ENCODE measurements at regions not wholly inside any gene's neighbourhood (a gene's known extent, or its start where the extent isn't known, plus 50 kb on each side); places are given as distances from the start of the nearest gene placed in this dataset.
A peak's percentile ranks its signal among the peaks of the same experiment; 100 is the strongest.

DNA sequence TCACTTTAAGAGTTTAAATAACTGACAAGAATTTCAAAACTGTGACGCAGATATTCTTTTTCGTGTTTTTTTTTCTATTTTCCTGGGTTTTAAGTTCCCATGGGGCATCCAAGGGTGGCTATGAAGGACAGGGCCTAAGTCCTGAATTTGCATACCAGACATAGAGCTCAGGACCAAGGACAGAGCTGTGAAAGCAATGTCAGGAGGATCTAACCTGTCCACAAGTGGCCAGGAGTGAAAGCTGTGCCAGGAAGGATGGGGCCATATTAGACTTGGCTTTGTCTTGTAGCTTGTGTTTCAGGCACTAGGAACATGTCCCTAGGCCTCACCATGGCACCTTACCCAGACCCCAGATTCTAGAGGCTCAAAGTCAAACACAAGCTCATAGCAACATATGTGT lies 289.4 kb upstream of the MIR17HG start:
- DNase-seq (ENCODE audit: low read depth in 2 of 2) = no peak

GRCh38 chr13:91058919-91059318 lies 288.6 kb upstream of the MIR17HG start:
- DNase-seq (ENCODE audit: low read depth in 2 of 2) = no peak

DNA sequence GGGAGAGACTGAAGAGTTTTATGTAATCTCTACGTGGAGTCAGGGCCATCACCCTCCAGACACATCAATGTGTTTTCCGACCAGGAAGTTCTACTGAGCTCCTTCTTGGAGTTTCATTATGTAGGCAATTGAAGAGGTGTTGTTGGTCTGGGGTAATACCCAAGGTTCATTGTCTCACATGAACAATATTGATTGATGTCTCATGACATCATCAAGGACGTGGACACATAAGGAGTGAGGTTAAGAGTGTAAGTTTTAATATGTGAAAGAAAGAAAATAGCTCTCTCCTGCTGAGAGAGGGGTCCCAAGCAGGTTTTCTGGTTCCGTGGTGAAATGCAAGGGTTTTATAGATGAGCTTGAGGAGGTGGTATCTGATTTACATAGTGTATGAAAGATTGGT lies 280.7 kb upstream of the MIR17HG start:
- DNase-seq (ENCODE audit: low read depth in 2 of 2) = no peak

GRCh38 chr13:91072486-91072885 lies 275.0 kb upstream of the MIR17HG start:
- no peak for DNase-seq (ENCODE audit: low read depth in 2 of 2)

DNA sequence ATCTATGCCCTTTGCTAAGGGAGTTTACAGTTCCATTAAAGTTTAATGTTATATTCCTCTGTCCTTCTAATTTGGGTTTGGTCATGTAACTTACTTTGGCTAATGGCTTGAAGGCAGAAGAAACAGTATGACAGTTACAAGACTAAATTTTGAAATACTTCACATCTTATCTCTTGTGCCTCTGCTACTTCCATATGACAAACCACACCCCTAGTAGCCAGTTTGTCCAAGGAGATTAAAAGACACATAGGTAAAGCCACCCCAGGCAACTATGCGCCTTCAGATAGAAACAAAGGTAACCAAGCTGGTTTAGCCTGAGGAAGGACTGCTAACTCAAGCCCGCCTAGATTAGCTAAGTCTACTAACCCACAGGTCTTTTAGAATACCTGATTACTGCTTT lies 273.4 kb upstream of the MIR17HG start:
- no peak for DNase-seq (ENCODE audit: low read depth in 2 of 2)

DNA sequence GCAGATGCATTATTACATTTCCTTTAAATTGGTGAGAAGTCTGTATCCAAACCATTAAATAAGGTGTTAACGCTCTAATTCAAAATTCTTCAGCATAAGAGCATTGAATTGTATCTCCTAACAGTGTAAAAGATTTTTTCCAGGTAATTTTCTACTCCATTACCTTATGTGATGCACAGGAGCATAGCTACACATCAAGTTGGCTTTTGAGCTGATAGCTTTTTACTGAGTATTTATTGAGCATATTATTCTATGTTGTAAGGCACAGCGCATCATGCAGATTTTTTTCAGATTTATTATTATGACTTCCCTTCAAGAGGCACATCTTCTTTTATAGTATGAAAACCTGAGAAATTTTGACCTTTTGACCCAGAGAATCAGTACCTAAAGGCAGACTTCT lies 270.7 kb upstream of the MIR17HG start:
- no peak for DNase-seq (ENCODE audit: low read depth in 2 of 2)

- DNase-seq (ENCODE audit: low read depth in 2 of 2) = no peak
These were observed 269.3 kb upstream of the MIR17HG start for GRCh38 chr13:91078093-91078679.

- DNase-seq (ENCODE audit: low read depth in 2 of 2) = no peak
These were observed 268.3 kb upstream of the MIR17HG start for GRCh38 chr13:91079176-91079575.

GRCh38 chr13:91085127-91085526 lies 262.4 kb upstream of the MIR17HG start:
- DNase-seq (ENCODE audit: low read depth in 2 of 2) = no peak

- no peak for DNase-seq (ENCODE audit: low read depth in 2 of 2)
These were observed 260.4 kb upstream of the MIR17HG start for GRCh38 chr13:91086936-91087716.

DNA sequence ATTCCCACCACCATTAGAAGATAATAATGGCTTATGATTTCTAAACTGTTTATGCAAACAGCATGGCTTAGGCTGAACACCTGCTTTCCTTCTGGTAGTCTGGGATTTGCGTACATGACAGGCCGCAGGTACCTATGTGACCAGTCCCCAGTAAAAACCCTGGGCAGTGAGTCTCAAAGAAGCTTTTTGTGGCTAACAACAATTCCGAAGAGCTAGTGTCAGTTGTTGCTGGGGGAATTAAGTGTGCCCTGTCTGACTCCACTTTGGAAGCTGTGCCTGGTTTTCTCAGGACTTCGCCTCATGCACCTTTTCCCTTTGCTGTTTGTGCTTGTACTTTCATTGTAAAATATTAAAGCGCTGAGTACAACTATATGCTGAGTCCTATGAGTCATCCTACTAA lies 250.2 kb upstream of the MIR17HG start:
- no peak for DNase-seq (ENCODE audit: low read depth in 2 of 2)

- DNase-seq (ENCODE audit: low read depth in 2 of 2) = no peak
These were observed 247.6 kb upstream of the MIR17HG start for GRCh38 chr13:91099877-91100276.

DNA sequence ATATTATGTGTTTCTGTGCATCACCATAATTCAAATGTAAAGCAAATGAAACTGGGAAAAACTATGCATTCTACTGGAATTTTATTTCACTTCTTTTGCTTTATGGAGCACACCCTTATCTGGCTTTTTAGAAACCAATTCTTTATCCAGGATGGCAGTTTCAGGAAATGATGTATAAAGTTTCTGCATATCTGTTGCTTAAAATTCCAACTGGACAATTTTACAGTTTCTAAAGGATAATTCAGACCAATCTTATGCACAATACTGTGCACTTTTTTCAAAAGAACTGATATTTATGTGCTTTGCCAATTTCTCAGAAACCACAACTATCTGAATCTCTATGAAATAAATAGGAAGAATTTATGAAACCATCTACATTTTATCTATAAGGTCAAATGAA lies 246.5 kb upstream of the MIR17HG start:
- DNase-seq (ENCODE audit: low read depth in 2 of 2) = no peak

GRCh38 chr13:91101381-91101780 lies 246.1 kb upstream of the MIR17HG start:
- DNase-seq (ENCODE audit: low read depth in 2 of 2) = peak; percentile 33 to 39

- no peak for DNase-seq (ENCODE audit: low read depth in 2 of 2)
These were observed 242.2 kb upstream of the MIR17HG start for GRCh38 chr13:91105270-91105669.

DNA sequence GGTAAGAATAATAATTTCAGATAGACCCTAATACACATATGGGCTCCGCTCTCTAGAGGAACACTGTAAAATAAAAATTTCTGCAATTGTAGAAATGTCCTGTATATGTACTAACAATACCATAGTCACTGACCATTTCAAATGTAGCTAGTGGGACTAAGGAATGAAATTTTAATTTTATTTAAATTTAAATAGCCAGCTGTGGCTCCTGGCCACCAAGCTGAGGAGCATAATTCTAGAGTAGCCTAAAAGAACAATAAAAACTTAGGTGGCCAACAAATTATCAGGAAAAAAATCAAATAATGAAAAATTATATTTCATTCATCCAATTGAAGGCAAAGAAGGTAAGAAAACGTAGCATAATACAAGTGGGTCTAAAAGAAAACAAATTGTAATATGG lies 240.9 kb upstream of the MIR17HG start:
- no peak for DNase-seq (ENCODE audit: low read depth in 2 of 2)

DNA sequence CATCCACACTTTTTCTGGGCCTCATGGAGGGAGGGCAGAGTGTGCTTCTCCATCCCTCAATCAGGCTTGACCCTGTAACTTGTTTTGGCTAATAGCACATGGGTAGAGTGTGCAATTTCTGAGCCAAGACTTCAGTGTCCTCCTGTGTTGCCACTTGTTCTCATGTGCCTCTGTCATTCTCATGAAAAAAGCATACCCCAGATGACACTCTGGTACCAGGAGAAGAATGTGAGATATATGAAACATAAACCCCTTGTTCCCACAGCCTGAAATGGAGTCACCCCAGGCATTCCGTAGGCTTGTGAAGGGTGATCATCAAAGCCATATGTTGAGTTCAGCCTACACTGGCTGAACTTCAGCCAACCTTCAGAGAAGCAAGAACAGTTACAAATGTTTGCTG lies 239.2 kb upstream of the MIR17HG start:
- DNase-seq (ENCODE audit: low read depth in 2 of 2) = no peak

GRCh38 chr13:91111476-91112200 lies 235.8 kb upstream of the MIR17HG start:
- no peak for DNase-seq (ENCODE audit: low read depth in 2 of 2)

GRCh38 chr13:91112201-91112923 lies 235.1 kb upstream of the MIR17HG start:
- no peak for DNase-seq (ENCODE audit: low read depth in 2 of 2)

GRCh38 chr13:91112924-91113277 lies 234.6 kb upstream of the MIR17HG start:
- DNase-seq (ENCODE audit: low read depth in 2 of 2) = no peak

DNA sequence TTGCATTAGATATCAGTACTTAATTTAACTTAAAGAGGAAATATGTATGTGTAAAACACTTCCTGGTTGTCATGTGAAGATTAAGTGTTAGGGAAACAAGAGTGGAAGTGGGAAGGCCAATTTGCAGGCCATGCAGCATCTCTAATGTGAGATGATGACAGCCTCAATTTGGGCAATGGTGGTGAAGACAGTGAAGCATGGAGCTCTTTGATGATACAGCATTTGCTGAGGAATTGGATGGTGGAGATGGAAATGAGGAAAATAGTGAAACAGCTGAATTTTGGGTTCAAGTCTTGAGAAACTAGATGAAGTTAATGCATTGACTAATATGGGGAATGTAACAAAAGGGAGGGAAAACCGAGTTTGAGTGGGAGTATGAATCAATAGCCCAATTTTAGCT lies 231.7 kb upstream of the MIR17HG start:
- DNase-seq (ENCODE audit: low read depth in 2 of 2) = no peak

GRCh38 chr13:91117351-91117750 lies 230.1 kb upstream of the MIR17HG start:
- no peak for DNase-seq (ENCODE audit: low read depth in 2 of 2)
